ENCODE measurements at regions not wholly inside any gene's neighbourhood (a gene's known extent, or its start where the extent isn't known, plus 50 kb on each side); places are given as distances from the start of the nearest gene placed in this dataset.

GRCh38 chr2:76478266-76479035, 767.7 kb upstream of the GCFC2 start:
- Histone ChIP-seq H2BK15ac (ENCODE audit: low read length) (no peak overlapping the region), H3K4me2 (ENCODE audit: insufficient read depth, low read length, poor library complexity, severe bottlenecking) (no peak overlapping the region), H2BK120ac (ENCODE audit: low read depth, low read length) (no peak overlapping the region), H3K36me3 (replicated peaks in 1 of 2; ENCODE audit: control insufficient read depth in 2 of 2, insufficient read depth in 2 of 2, low read length in 2 of 2) (no peaks in the 10 kb centered on the region), H3K23ac (ENCODE audit: low read depth, low read length, poor library complexity) (no peak overlapping the region), H3K4ac (ENCODE audit: low read length) (no peak overlapping the region), H3K9ac (ENCODE audit: low read depth, low read length, poor library complexity) (no peak overlapping the region), H2BK5ac (ENCODE audit: low read length) (no peak overlapping the region), H3K14ac (ENCODE audit: low read length) (no peak overlapping the region), H4K8ac (ENCODE audit: low read depth, low read length) (no peak overlapping the region), H2AFZ (ENCODE audit: low read length) (no peak overlapping the region), H3K4me1 (ENCODE audit: control insufficient read depth in 2 of 2, insufficient read depth in 1 of 2, low read depth in 1 of 2, low read length in 2 of 2) (no peaks in the 10 kb centered on the region), H2BK12ac (ENCODE audit: low read length) (no peak overlapping the region), H4K91ac (ENCODE audit: low read depth, low read length, poor library complexity) (no peak overlapping the region), H3K4me3 (ENCODE audit: low read length in 2 of 2) (no peak overlapping the region), H3K27ac (replicated peaks; ENCODE audit: low read length) (no peak overlapping the region), H3K79me1 (ENCODE audit: low read depth, low read length) (no peaks in the 10 kb centered on the region), H2AK5ac (ENCODE audit: low read depth, low read length) (no peak overlapping the region), H3K27me3 (ENCODE audit: control insufficient read depth in 3 of 3, insufficient read depth in 3 of 3, low read depth in 1 of 3, low read length in 3 of 3) (no peaks in the 10 kb centered on the region), H3K9me3 (replicated peaks in 1 of 2; ENCODE audit: control insufficient read depth in 2 of 2, insufficient read depth in 1 of 2, low read depth in 1 of 2, low read length in 2 of 2) (peaks cover 0 to 1% of the 10 kb centered on the region in 2 donors), H3K18ac (ENCODE audit: low read length) (no peak overlapping the region)
- WGBS, 2 donors (ENCODE audit: extremely low coverage in 2 of 2, insufficient read length in 2 of 2, insufficient replicate concordance in 1 of 2), result no CpG with 5 or more reads among the region's 5 CpGs
- no peak for DNase-seq (ENCODE audit: low spot score)

DNA sequence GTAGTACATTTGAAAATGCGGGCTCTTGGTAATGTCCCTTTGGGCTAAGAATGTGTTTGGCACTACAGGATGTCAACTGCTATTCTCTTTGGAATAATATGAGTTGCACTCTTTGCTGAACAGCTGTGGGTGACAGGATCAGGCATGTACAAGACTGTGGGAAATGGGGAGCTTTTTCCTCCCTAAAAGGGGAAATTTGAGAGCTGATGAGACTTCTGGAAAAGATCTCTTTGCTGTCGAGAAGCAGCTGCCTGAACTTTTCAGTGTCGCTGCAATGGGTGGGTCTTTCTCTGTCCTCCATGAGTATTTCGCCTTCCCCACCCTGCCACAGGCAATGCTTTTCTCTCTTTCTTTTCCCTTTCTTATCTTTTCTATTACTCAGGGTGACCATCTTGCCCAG, 762.2 kb upstream of the GCFC2 start:
- no peaks in the 10 kb centered on the region for H3K36me3 ChIP-seq (replicated peaks in 1 of 2; ENCODE audit: control insufficient read depth in 2 of 2, insufficient read depth in 2 of 2, low read length in 2 of 2)
- H3K23ac ChIP-seq (ENCODE audit: low read depth, low read length, poor library complexity), result no peak overlapping the region
- no peak overlapping the region for H4K8ac ChIP-seq (ENCODE audit: low read depth, low read length)
- H4K91ac ChIP-seq (ENCODE audit: low read depth, low read length, poor library complexity), result no peak overlapping the region
- H3K4me1 ChIP-seq (ENCODE audit: control insufficient read depth in 2 of 2, insufficient read depth in 1 of 2, low read depth in 1 of 2, low read length in 2 of 2), result no peaks in the 10 kb centered on the region
- no peak overlapping the region for H2BK12ac ChIP-seq (ENCODE audit: low read length)
- H3K14ac ChIP-seq (ENCODE audit: low read length), result no peak overlapping the region
- H3K4me2 ChIP-seq (ENCODE audit: insufficient read depth, low read length, poor library complexity, severe bottlenecking), result no peak overlapping the region
- H2BK120ac ChIP-seq (ENCODE audit: low read depth, low read length), result no peak overlapping the region
- H3K9me3 ChIP-seq (replicated peaks in 1 of 2; ENCODE audit: control insufficient read depth in 2 of 2, insufficient read depth in 1 of 2, low read depth in 1 of 2, low read length in 2 of 2), result no peaks in the 10 kb centered on the region
- no peak overlapping the region for H3K4ac ChIP-seq (ENCODE audit: low read length)
- H2BK15ac ChIP-seq (ENCODE audit: low read length), result no peak overlapping the region
- H3K18ac ChIP-seq (ENCODE audit: low read length), result no peak overlapping the region
- WGBS, 2 donors (ENCODE audit: extremely low coverage in 2 of 2, insufficient read length in 2 of 2, insufficient replicate concordance in 1 of 2), result no CpG with 5 or more reads among the region's 4 CpGs
- H3K79me1 ChIP-seq (ENCODE audit: low read depth, low read length), result no peaks in the 10 kb centered on the region
- no peak overlapping the region for H2AK5ac ChIP-seq (ENCODE audit: low read depth, low read length)
- no peak overlapping the region for H3K4me3 ChIP-seq (ENCODE audit: low read length in 2 of 2)
- H2BK5ac ChIP-seq (ENCODE audit: low read length), result no peak overlapping the region
- DNase-seq (ENCODE audit: low spot score), result no peak
- H3K27me3 ChIP-seq (ENCODE audit: control insufficient read depth in 3 of 3, insufficient read depth in 3 of 3, low read depth in 1 of 3, low read length in 3 of 3), result no peaks in the 10 kb centered on the region
- no peak overlapping the region for H3K27ac ChIP-seq (replicated peaks; ENCODE audit: low read length)
- H3K9ac ChIP-seq (ENCODE audit: low read depth, low read length, poor library complexity), result no peak overlapping the region
- H2AFZ ChIP-seq (ENCODE audit: low read length), result peak overlapping the region; percentile 40

DNA sequence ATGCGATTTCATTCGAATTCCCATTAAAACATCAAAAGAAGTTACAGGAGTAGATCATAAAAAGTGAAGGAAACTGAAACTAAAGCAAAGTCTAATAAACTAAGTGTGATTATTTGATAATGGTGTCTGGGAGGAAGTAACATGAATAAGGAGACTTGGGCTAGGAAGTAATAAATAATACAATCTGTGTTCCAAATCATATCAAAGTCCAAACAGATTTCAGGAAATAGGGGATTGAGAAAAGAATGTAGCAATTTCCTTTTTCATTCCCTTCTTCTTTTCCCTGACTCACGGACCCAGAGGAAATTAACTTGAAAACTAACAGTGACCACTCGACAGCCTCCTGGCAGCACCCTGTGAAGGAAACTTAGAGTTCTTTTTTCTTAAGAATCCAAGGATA, 758.4 kb upstream of the GCFC2 start:
- no peak overlapping the region for H2AK5ac ChIP-seq (ENCODE audit: low read depth, low read length)
- WGBS, 2 donors (ENCODE audit: extremely low coverage in 2 of 2, insufficient read length in 2 of 2, insufficient replicate concordance in 1 of 2), result no CpG with 5 or more reads among the region's 4 CpGs
- H3K23ac ChIP-seq (ENCODE audit: low read depth, low read length, poor library complexity), result no peak overlapping the region
- no peak overlapping the region for H3K27ac ChIP-seq (replicated peaks; ENCODE audit: low read length)
- no peaks in the 10 kb centered on the region for H3K9me3 ChIP-seq (replicated peaks in 1 of 2; ENCODE audit: control insufficient read depth in 2 of 2, insufficient read depth in 1 of 2, low read depth in 1 of 2, low read length in 2 of 2)
- H3K9ac ChIP-seq (ENCODE audit: low read depth, low read length, poor library complexity), result no peak overlapping the region
- H2BK5ac ChIP-seq (ENCODE audit: low read length), result no peak overlapping the region
- H3K4ac ChIP-seq (ENCODE audit: low read length), result no peak overlapping the region
- no peaks in the 10 kb centered on the region for H3K36me3 ChIP-seq (replicated peaks in 1 of 2; ENCODE audit: control insufficient read depth in 2 of 2, insufficient read depth in 2 of 2, low read length in 2 of 2)
- no peaks in the 10 kb centered on the region for H3K79me1 ChIP-seq (ENCODE audit: low read depth, low read length)
- no peak overlapping the region for H2BK15ac ChIP-seq (ENCODE audit: low read length)
- H3K4me1 ChIP-seq (ENCODE audit: control insufficient read depth in 2 of 2, insufficient read depth in 1 of 2, low read depth in 1 of 2, low read length in 2 of 2), result no peaks in the 10 kb centered on the region
- no peak overlapping the region for H3K4me2 ChIP-seq (ENCODE audit: insufficient read depth, low read length, poor library complexity, severe bottlenecking)
- no peak for DNase-seq (ENCODE audit: low spot score)
- no peaks in the 10 kb centered on the region for H3K27me3 ChIP-seq (ENCODE audit: control insufficient read depth in 3 of 3, insufficient read depth in 3 of 3, low read depth in 1 of 3, low read length in 3 of 3)
- H3K4me3 ChIP-seq (ENCODE audit: low read length in 2 of 2), result no peak overlapping the region
- no peak overlapping the region for H3K14ac ChIP-seq (ENCODE audit: low read length)
- H4K91ac ChIP-seq (ENCODE audit: low read depth, low read length, poor library complexity), result no peak overlapping the region
- H3K18ac ChIP-seq (ENCODE audit: low read length), result no peak overlapping the region
- H2BK120ac ChIP-seq (ENCODE audit: low read depth, low read length), result no peak overlapping the region
- no peak overlapping the region for H2BK12ac ChIP-seq (ENCODE audit: low read length)
- no peak overlapping the region for H4K8ac ChIP-seq (ENCODE audit: low read depth, low read length)
- no peak overlapping the region for H2AFZ ChIP-seq (ENCODE audit: low read length)

GRCh38 chr2:76467326-76467725, 756.6 kb upstream of the GCFC2 start:
- H3K9me3 ChIP-seq (replicated peaks in 1 of 2; ENCODE audit: control insufficient read depth in 2 of 2, insufficient read depth in 1 of 2, low read depth in 1 of 2, low read length in 2 of 2), result no peaks in the 10 kb centered on the region
- no peaks in the 10 kb centered on the region for H3K4me1 ChIP-seq (ENCODE audit: control insufficient read depth in 2 of 2, insufficient read depth in 1 of 2, low read depth in 1 of 2, low read length in 2 of 2)
- no peaks in the 10 kb centered on the region for H3K27me3 ChIP-seq (ENCODE audit: control insufficient read depth in 3 of 3, insufficient read depth in 3 of 3, low read depth in 1 of 3, low read length in 3 of 3)
- WGBS, 2 donors (ENCODE audit: extremely low coverage in 2 of 2, insufficient read length in 2 of 2, insufficient replicate concordance in 1 of 2), result no CpG with 5 or more reads among the region's 2 CpGs
- no peak overlapping the region for H4K91ac ChIP-seq (ENCODE audit: low read depth, low read length, poor library complexity)
- no peak overlapping the region for H3K23ac ChIP-seq (ENCODE audit: low read depth, low read length, poor library complexity)
- H3K18ac ChIP-seq (ENCODE audit: low read length), result no peak overlapping the region
- H3K9ac ChIP-seq (ENCODE audit: low read depth, low read length, poor library complexity), result no peak overlapping the region
- no peak overlapping the region for H2BK15ac ChIP-seq (ENCODE audit: low read length)
- H2AFZ ChIP-seq (ENCODE audit: low read length), result no peak overlapping the region
- H2AK5ac ChIP-seq (ENCODE audit: low read depth, low read length), result no peak overlapping the region
- no peak overlapping the region for H4K8ac ChIP-seq (ENCODE audit: low read depth, low read length)
- no peak overlapping the region for H3K4me2 ChIP-seq (ENCODE audit: insufficient read depth, low read length, poor library complexity, severe bottlenecking)
- H2BK120ac ChIP-seq (ENCODE audit: low read depth, low read length), result no peak overlapping the region
- no peak overlapping the region for H3K4ac ChIP-seq (ENCODE audit: low read length)
- no peak overlapping the region for H3K4me3 ChIP-seq (ENCODE audit: low read length in 2 of 2)
- H3K27ac ChIP-seq (replicated peaks; ENCODE audit: low read length), result no peak overlapping the region
- no peaks in the 10 kb centered on the region for H3K36me3 ChIP-seq (replicated peaks in 1 of 2; ENCODE audit: control insufficient read depth in 2 of 2, insufficient read depth in 2 of 2, low read length in 2 of 2)
- no peak overlapping the region for H2BK12ac ChIP-seq (ENCODE audit: low read length)
- no peak for DNase-seq (ENCODE audit: low spot score)
- no peak overlapping the region for H3K14ac ChIP-seq (ENCODE audit: low read length)
- no peaks in the 10 kb centered on the region for H3K79me1 ChIP-seq (ENCODE audit: low read depth, low read length)
- H2BK5ac ChIP-seq (ENCODE audit: low read length), result no peak overlapping the region

All from neuronal stem cell (in vitro differentiated cells).